GM12891 (cell line): ENCODE measurements at regions not wholly inside any gene's neighbourhood (a gene's known extent, or its start where the extent isn't known, plus 50 kb on each side); places are given as distances from the start of the nearest gene placed in this dataset.
"Not testable (repeated sequence)": the region's sequence is repeated elsewhere in the genome, so short reads cannot be mapped to it uniquely, and the experiment has no call there.

Experiments
- DNase-seq: peaks from one replicate; pipeline ENCODE4 v3.0.0; 2011; ENCODE audit warnings: low spot score; ENCODE audit not compliant: insufficient read length
- FAIRE-seq: peaks from 2 replicates; lab custom pipeline; 2011; peaks lifted over from hg19 to GRCh38; lab: Jason Lieb, UNC
- PAX5 ChIP-seq: IDR thresholded peaks from 2 replicates; pipeline ENCODE4 v1.6.1; 2011; ENCODE audit warnings: low read length, moderate library complexity, mild to moderate bottlenecking; ENCODE audit not compliant: insufficient read depth, severe bottlenecking
- POLR2A ChIP-seq: IDR thresholded peaks from 2 replicates; pipeline ENCODE4 v1.6.1; 2011; ENCODE audit warnings: low read depth, low read length, control low read depth
- POLR2AphosphoS5 ChIP-seq: IDR thresholded peaks from 2 replicates; pipeline ENCODE4 v1.6.1; 2011; ENCODE audit warnings: low read depth, low read length, control low read depth
- POU2F2 ChIP-seq: IDR thresholded peaks from 2 replicates; pipeline ENCODE4 v1.6.1; 2011; ENCODE audit warnings: low read depth, mild to moderate bottlenecking, control low read depth, low read length, moderate library complexity
- SPI1 ChIP-seq: IDR thresholded peaks from 2 replicates; pipeline ENCODE4 v1.6.1; 2011; ENCODE audit warnings: low read depth, low read length, control low read depth
- TAF1 ChIP-seq: IDR thresholded peaks from 2 replicates; pipeline ENCODE4 v1.6.1; 2011; ENCODE audit warnings: low read depth, low read length, control low read depth

DNA sequence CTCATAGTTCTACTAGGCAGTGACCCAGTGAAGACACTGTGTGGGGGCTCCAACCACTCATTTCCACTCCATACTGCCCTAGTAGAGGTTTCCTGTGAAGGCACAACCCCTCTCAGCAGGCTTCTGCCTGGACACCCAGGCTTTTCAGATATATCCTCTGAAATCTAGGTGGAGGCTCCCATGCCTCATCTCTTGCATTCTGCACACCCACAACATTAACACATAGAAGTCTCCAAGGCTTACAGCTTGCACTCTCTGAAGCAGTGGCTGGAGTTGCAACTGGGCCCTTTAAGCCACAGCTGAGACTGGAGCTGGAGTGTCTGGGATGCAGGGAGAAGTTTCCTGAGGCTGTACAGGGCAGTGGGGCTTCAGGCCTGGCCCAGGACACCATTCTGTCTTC is 347.7 kb upstream of the SPRY2 start:
- FAIRE-seq (no peak), DNase-seq (no peak)
- TF ChIP-seq TAF1 (no peak), PAX5 (no peak), POLR2AphosphoS5 (no peak), POLR2A (no peak), SPI1 (no peak), POU2F2 (no peak)

DNA sequence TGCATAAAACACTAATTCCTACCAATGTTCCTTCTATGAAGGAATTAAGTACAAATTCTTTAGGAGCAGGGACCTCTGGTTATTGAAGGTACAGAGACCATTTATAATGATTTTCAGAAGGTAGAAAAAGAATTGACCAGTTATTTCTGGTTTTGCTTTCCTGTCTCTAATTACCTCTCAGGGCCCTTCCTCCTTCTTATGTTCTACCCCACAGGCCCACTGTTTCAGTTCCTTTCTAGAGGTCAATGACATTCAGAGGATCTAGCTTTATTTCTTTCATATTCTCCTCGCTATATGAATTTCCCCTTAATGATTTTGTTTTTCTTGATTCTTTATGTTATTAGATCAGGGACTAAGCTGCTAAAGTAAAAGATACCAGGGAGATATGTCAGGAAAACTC is 345.0 kb upstream of the SPRY2 start:
- TF ChIP-seq SPI1 (peak; percentile 36), POLR2A (no peak), POLR2AphosphoS5 (no peak), TAF1 (no peak)
- DNase-seq (no peak), FAIRE-seq (no peak)

DNA sequence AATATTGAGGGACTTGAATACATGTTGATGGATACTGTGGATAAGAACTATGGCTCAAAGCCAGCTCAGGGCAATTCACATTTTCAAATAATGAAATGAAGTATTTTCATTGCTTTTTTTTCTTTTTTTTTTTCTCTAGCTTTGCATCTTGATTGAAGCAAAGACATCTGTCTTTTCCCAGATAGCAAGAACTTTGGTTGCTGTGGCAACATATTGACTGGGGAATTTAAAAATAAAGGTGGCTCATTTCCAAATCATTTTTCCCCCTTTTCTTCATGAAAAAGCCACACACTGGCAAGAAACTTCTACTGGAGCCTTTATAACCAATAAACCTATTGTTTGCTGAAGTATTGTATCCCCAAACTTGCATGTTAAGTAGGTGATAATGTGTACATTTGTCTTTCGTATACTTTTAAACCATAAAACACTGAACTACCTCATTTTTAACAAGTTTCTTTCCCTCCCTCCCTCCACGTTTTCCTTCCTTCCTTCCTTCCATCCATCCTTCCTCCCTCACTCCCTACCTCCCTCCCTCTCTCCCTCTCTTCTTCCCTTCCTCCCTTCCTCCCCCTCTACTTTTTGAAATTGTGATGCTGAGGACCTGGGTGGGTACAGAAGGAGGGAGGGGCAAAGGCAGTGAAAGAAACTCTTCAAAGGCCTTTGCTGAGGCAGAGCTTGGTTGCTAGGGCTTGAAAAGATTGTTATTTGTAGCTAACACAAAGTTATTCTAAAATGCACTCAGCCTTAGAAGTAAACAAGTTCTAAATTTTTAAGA is 343.5 kb upstream of the SPRY2 start:
- TF ChIP-seq SPI1 (no peak), POU2F2 (no peak), PAX5 (no peak), POLR2A (no peak), TAF1 (no peak), POLR2AphosphoS5 (no peak)
- DNase-seq (no peak), FAIRE-seq (no peak)

DNA sequence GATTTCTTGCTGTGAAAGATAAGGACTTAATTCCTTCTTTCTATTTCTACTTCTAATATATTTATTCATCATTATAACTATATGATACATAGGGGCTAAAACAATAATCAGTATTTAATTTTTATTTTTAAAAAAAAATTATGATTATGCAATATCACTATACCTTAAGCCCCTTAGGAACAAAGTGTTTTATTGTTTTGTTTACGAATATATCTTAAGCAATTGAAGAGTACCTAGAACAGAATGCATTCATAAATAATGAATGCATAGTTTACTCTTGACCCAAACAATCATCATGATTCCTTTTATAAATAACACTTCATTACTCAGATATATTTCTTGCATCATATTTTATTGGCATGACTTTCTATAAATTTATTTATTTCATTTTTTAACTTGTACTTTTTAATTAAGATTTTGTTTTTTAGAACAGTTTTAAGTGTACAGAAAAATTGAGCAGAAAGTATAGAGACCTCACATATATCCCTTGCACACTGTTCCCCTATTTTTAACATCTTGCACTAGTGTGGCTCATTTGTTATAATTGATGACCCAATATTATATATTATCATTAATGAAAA is 339.9 kb upstream of the SPRY2 start:
- no peak for DNase-seq
- no peak for FAIRE-seq
- TF ChIP-seq SPI1 (no peak), POU2F2 (no peak), TAF1 (no peak), POLR2A (no peak), PAX5 (no peak), POLR2AphosphoS5 (no peak)

DNA sequence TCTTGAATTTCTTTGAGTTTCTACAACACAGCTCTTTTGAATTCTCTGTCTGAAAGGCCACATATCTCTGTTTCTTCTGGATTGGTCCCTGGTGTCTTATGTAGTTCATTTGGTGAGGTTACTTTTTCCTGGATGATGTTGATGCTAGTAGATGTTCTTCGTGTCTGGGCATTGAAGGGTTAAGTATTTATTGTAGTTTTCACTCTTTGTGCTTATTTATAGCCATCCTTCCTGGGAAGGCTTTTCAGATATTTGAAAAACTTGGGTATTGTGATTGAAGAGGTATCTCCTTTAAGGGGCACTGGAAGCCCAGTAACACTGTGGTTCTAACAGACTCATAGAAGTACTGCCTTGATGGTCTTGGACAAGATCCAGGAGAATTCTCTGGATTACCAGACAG is 338.5 kb upstream of the SPRY2 start:
- DNase-seq (no peak), FAIRE-seq (no peak)
- TF ChIP-seq POU2F2, result no peak
- no peak for TF ChIP-seq TAF1
- no peak for TF ChIP-seq POLR2A
- TF ChIP-seq PAX5, result no peak
- TF ChIP-seq SPI1, result no peak
- TF ChIP-seq POLR2AphosphoS5, result no peak

DNA sequence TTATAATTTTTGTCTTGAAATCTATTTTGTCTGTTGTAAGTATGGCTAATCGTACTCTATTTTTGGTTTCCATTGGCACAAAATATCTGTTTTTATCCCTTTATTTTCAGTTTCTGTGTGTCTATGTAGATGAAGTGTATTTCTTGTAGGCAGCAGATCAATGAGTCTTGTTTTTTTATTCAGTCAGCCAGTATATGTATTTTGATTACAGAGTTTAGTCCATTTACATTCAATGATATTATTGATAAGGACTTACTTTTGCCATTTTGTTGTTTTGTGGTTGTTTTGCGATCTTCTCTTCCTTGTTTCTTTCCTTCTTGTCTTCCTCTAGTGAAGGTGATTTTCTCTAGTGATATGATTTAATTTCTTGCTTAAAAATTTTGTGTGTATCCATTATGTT is 336.3 kb upstream of the SPRY2 start:
- TF ChIP-seq PAX5, result no peak
- no peak for TF ChIP-seq POLR2AphosphoS5
- no peak for TF ChIP-seq POLR2A
- no peak for TF ChIP-seq POU2F2
- no peak for TF ChIP-seq TAF1
- TF ChIP-seq SPI1, result no peak
- no peak for FAIRE-seq
- DNase-seq, result no peak

DNA sequence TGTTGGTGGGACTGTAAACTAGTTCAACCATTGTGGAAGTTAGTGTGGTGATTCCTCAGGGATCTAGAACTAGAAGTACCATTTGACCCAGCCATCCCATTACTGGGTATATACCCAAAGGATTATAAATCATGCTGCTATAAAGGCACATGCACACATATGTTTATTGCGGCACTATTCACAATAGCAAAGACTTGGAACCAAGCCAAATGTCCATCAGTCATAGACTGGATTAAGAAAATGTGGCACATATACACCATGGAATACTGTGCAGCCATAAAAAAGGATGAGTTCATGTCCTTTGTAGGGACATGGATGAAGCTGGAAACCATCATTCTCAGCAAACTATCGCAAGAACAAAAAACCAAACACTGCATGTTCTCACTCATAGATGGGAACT is 334.5 kb upstream of the SPRY2 start:
- DNase-seq, FAIRE-seq: not testable (repeated sequence)

DNA sequence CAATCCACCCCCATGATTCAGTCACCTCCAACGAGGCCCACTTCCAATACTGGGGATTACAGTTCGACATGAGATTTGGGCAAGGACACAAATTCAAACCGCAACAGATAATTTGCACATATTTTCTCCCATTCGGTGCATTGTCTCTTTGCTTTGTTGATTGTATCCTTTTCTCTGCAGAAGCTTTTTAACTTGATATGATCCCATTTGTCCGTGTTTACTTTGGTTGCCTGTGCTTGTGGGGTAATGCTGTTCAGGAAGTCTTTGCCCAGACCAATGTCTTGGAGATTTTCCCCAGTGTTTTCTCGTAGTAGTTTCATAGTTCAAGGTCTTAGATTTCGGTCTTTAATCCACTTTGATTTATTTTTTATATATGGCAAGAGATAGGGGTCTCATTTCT is 330.8 kb upstream of the SPRY2 start:
- no peak for DNase-seq
- TF ChIP-seq TAF1 (no peak), SPI1 (no peak), POLR2AphosphoS5 (no peak), PAX5 (no peak), POLR2A (no peak), POU2F2 (no peak)
- FAIRE-seq, result no peak

DNA sequence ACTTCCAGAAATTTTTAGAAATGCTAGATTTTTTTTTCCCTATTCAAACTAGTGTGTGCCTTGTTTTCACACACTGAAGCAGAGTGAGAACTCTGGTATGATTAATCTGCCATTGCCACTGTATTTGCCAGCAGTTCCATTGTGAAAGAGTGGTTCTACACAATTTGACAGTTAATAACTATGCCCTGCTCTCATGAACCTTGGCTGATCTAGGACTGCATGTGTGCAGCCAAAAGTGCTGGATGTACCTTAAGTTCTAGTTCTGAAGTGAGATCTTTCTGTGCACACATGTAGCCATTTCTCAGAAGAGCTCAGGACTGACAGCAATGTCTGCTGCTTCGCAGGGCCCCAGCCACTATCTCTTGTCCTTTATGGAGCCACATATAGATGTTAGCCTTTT is 328.2 kb upstream of the SPRY2 start:
- TF ChIP-seq TAF1 (no peak), POLR2A (no peak), POLR2AphosphoS5 (no peak), PAX5 (no peak), SPI1 (no peak), POU2F2 (no peak)
- no peak for DNase-seq
- no peak for FAIRE-seq

DNA sequence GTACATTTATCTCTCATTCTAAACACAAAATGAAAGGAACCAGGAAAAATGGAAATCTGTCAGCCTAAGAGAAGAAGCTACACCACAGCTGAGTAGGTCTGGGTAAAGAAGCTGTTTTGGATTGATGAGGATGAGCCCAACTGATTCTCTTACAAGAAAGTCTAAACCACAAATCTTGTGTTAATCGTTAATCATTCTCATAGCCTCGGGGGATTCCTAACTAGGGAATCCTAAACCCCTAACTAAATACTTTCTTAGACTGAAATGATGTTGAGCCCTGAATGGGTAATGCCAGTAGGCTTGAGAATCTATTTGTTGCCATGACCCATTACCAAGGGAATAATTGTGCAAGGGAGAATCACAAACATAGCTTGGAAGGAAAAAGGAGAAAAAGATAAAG is 327.5 kb upstream of the SPRY2 start:
- no peak for TF ChIP-seq POLR2A
- FAIRE-seq (no peak), DNase-seq (no peak)
